ENCODE measurements at regions not wholly inside any gene's neighbourhood (a gene's known extent, or its start where the extent isn't known, plus 50 kb on each side); places are given as distances from the start of the nearest gene placed in this dataset.

GRCh38 chr1:232176222-232176621 lies 453.7 kb downstream of the SIPA1L2 start:
- POLR2A ChIA-PET: no interaction called here
- TF ChIP-seq GABPA (tag; conservative IDR thresholded peaks at IDR 0.05; ENCODE audit: low read depth) (no peak), KDM2B (CRISPR knock-in tag; IDR thresholded peaks at IDR 0.05) (no peak), ETV6 (IDR thresholded peaks at IDR 0.05; ENCODE audit: borderline replicate concordance in 1 of 2, low read depth in 2 of 2, low read length in 1 of 2) (no peak), ETV6 (CRISPR knock-in tag; IDR thresholded peaks at IDR 0.05; ENCODE audit: borderline replicate concordance) (no peak), ARID4B (CRISPR knock-in tag; IDR thresholded peaks at IDR 0.05) (no peak), ZNF408 (CRISPR knock-in tag; IDR thresholded peaks at IDR 0.05; ENCODE audit: low read depth) (no peak), GATAD2A (IDR thresholded peaks at IDR 0.05) (no peak)
- no peaks in the 10 kb centered on the region for H3K4me1 ChIP-seq (replicated peaks in 1 of 2; ENCODE audit: control insufficient read depth in 2 of 2, insufficient read depth in 2 of 2, low read length in 2 of 2)
- no peak overlapping the region for H3K9ac ChIP-seq (ENCODE audit: insufficient read depth in 1 of 2, low read depth in 2 of 2, low read length in 2 of 2)
- H2AFZ ChIP-seq (ENCODE audit: low read depth, low read length): no peak overlapping the region
- no peak for ATAC-seq
- in situ Hi-C loops (cut with MboI) (no loop called here), intact Hi-C loops (cut with micrococcal nuclease) (no loop called here)
- H3K79me2 ChIP-seq (ENCODE audit: control insufficient read depth, insufficient read depth, low read length): no peaks in the 10 kb centered on the region
- FAIRE-seq: no peak
- no peak overlapping the region for H3K4me2 ChIP-seq (ENCODE audit: insufficient read depth, low read length)
- CTCF ChIA-PET (ENCODE audit: low intra/inter-chr PET ratio): no interaction called here
- WGBS (ENCODE audit: insufficient coverage, low coverage, missing lambda C conversion rate): 0% methylated on average over 2 of the region's 2 CpGs
- no peak overlapping the region for H3K4me3 ChIP-seq
- H3K36me3 ChIP-seq (ENCODE audit: control insufficient read depth, insufficient read depth, low read length): no peaks in the 10 kb centered on the region
- H3K9me1 ChIP-seq (ENCODE audit: control insufficient read depth, insufficient read depth, low read length): no peaks in the 10 kb centered on the region
- H3K27ac ChIP-seq (ENCODE audit: extremely low read depth, low read depth, low read length): no peak overlapping the region
- DNase-seq (ENCODE audit: extremely low read depth in 1 of 4, low spot score in 3 of 4): no peak
- no peaks in the 10 kb centered on the region for H4K20me1 ChIP-seq (replicated peaks; ENCODE audit: control insufficient read depth, insufficient read depth, low read length)
- H3K9me3 ChIP-seq (replicated peaks; ENCODE audit: control insufficient read depth, insufficient read depth, low read depth, low read length): no peaks in the 10 kb centered on the region
- no TSS peak for BruUV-seq (replicated peaks)
- H3K27me3 ChIP-seq (ENCODE audit: control insufficient read depth in 2 of 2, insufficient read depth in 2 of 2, low read length in 2 of 2): no peaks in the 10 kb centered on the region

Data from K562 (cell line).